GM12878 (cell line): ENCODE measurements at regions not wholly inside any gene's neighbourhood (a gene's known extent, or its start where the extent isn't known, plus 50 kb on each side); places are given as distances from the start of the nearest gene placed in this dataset.

Source experiments
- ATAC-seq: fragments of 200-7000 bp; cut with Tn5 transposase; 3 replicates; pipeline ENCODE4 v1.9.1; 2020; ENCODE audit warnings: mild to moderate bottlenecking, moderate library complexity
- BruUV-seq: library from RNA; stranded (reverse); fragments of 400-500 nt; replicated peaks from 2 replicates; lab custom pipeline; 2021; lab: Mats Ljungman, UMichigan
- CTCF ChIA-PET: fragments of 300-600 bp; sonication (Branson Sonifier 250); formaldehyde crosslinking; extraction: SDS; loops from one replicate; lab custom pipeline; 2021; ENCODE audit warnings: inconsistent platforms; lab: Yijun Ruan, JAX
- POLR2A ChIA-PET: fragments of 350-600 bp; formaldehyde crosslinking; extraction: SDS; loops from one replicate; lab custom pipeline; 2021; ENCODE audit warnings: inconsistent platforms; lab: Charles Lee
- RAD21 ChIA-PET: fragments of 300-600 bp; sonication (Branson Sonifier 250); formaldehyde crosslinking; loops from one replicate; lab custom pipeline; 2023; ENCODE audit warnings: antibody characterized with exemption; ENCODE audit not compliant: unreplicated experiment; lab: Charles Lee
- SMC1A ChIA-PET: fragments of 300-600 bp; sonication (Branson Sonifier 250); formaldehyde crosslinking; loops from one replicate; lab custom pipeline; 2023; ENCODE audit not compliant: unreplicated experiment, uncharacterized antibody; lab: Charles Lee
- DNase-seq: peaks from one replicate; pipeline ENCODE4 v3.0.0-alpha.2; 2011; ENCODE audit warnings: low read depth, low spot score
- FAIRE-seq: peaks from 3 replicates; lab custom pipeline; 2011; peaks lifted over from hg19 to GRCh38; lab: Jason Lieb, UNC
- H2AFZ ChIP-seq: 2 replicates; pipeline ENCODE4 v1.6.0; 2011; ENCODE audit warnings: low read depth, low read length, control low read depth; ENCODE audit not compliant: control insufficient read depth
- H3K27ac ChIP-seq: 2 replicates; pipeline ENCODE4 v1.5.1; 2011; ENCODE audit warnings: control low read depth; ENCODE audit not compliant: control insufficient read depth, insufficient read depth
- H3K27me3 ChIP-seq, 2 experiments: replicated peaks in 1 of 2; 2 replicates each; pipeline versions ENCODE4 v1.6.0 to v1.6.1; 2011; ENCODE audit warnings: low read length in 1 of 2; ENCODE audit not compliant: control insufficient read depth in 2 of 2, insufficient read depth in 2 of 2
- H3K36me3 ChIP-seq, 2 experiments: 2 replicates each; pipeline ENCODE4 v1.5.1; 2011; ENCODE audit warnings: low read length in 1 of 2; ENCODE audit not compliant: control insufficient read depth in 2 of 2, insufficient read depth in 2 of 2
- H3K4me1 ChIP-seq: 2 replicates; pipeline ENCODE4 v1.6.1; 2011; ENCODE audit warnings: mild to moderate bottlenecking, low read length, moderate library complexity, mixed read lengths; ENCODE audit not compliant: control insufficient read depth, insufficient read depth
- H3K4me2 ChIP-seq: 2 replicates; pipeline ENCODE4 v1.6.0; 2011; ENCODE audit warnings: control low read depth; ENCODE audit not compliant: control insufficient read depth, insufficient read depth
- H3K4me3 ChIP-seq: fragments of 200-600 bp; sonication (generic); 2 replicates; pipeline ENCODE4 v1.5.1; 2016
- H3K79me2 ChIP-seq: 2 replicates; pipeline ENCODE4 v1.6.0; 2011; ENCODE audit warnings: low read length; ENCODE audit not compliant: control insufficient read depth, insufficient read depth
- H3K9ac ChIP-seq: 2 replicates; pipeline ENCODE4 v1.8.0; 2011; ENCODE audit warnings: low read length, control low read depth, mixed read lengths; ENCODE audit not compliant: control insufficient read depth, insufficient read depth
- H3K9me3 ChIP-seq: replicated peaks from 3 replicates; pipeline ENCODE4 v1.5.1; 2011; ENCODE audit warnings: mild to moderate bottlenecking, low read length; ENCODE audit not compliant: control insufficient read depth, insufficient read depth
- H4K20me1 ChIP-seq: 2 replicates; pipeline ENCODE4 v1.6.0; 2011; ENCODE audit not compliant: control insufficient read depth, insufficient read depth
- ASH2L ChIP-seq: fragments of 300-600, 200-600 bp; sonication (generic); IDR thresholded peaks from 2 replicates; pipeline ENCODE4 v1.6.1; 2017; ENCODE audit warnings: low read depth, mild to moderate bottlenecking, borderline replicate concordance
- HCFC1 ChIP-seq: fragments of 150-350 bp; IDR thresholded peaks from 2 replicates; pipeline ENCODE4 v1.6.1; 2014; ENCODE audit warnings: low read length
- HDGF ChIP-seq: fragments of 450-650 bp; IDR thresholded peaks from 2 replicates; pipeline ENCODE4 v1.6.1; 2016; ENCODE audit warnings: antibody characterized with exemption
- KAT2A ChIP-seq: conservative IDR thresholded peaks from 2 replicates; pipeline ENCODE4 v1.6.1; 2011; ENCODE audit warnings: low read depth, low read length; ENCODE audit not compliant: control insufficient read depth
- NFYA ChIP-seq: IDR thresholded peaks from 2 replicates; pipeline ENCODE4 v1.6.1; 2011; ENCODE audit warnings: low read depth, mild to moderate bottlenecking, low read length, improper control_type of control experiment, borderline replicate concordance
- POLR2A ChIP-seq: IDR thresholded peaks from 2 replicates; pipeline ENCODE4 v1.6.1; 2011; ENCODE audit warnings: low read depth, mild to moderate bottlenecking, low read length
- POLR2AphosphoS2 ChIP-seq: IDR thresholded peaks from 2 replicates; pipeline ENCODE4 v1.6.1; 2011; ENCODE audit warnings: low read depth, mild to moderate bottlenecking, low read length, improper control_type of control experiment, moderate library complexity
- RAD21 ChIP-seq: IDR thresholded peaks from 2 replicates; pipeline ENCODE4 v1.6.1; 2011; ENCODE audit warnings: mild to moderate bottlenecking, low read depth, low read length, moderate library complexity; ENCODE audit not compliant: insufficient read depth
- WGBS: methylation state at CpG from one replicate; pipeline ENCODE4 v1.1.6; 2016; ENCODE audit warnings: low lambda C conversion rate; ENCODE audit not compliant: insufficient replicate concordance, insufficient coverage; ENCODE audit errors: missing lambda C conversion rate; 5-methylcytosine and 5-hydroxymethylcytosine counted together
- in situ Hi-C: fragments of 300-500 bp; cut with MboI; formaldehyde crosslinking; loops from 9 replicates; pipeline ENCODE4 v1.14.3; 2018; ENCODE audit warnings: mixed read lengths
- intact Hi-C: fragments of 100-400 bp; cut with micrococcal nuclease; formaldehyde crosslinking; loops from one replicate; pipeline ENCODE4 v1.14.2; 2022; ENCODE audit not compliant: unreplicated experiment
- TF ChIP-seq, protein P1 (sequence below): fragments of 450-650 bp; IDR thresholded peaks from 2 replicates; pipeline ENCODE4 v1.6.1; 2017; ENCODE audit warnings: mild to moderate bottlenecking
- TF ChIP-seq, protein P2 (sequence below): fragments of 450-650 bp; IDR thresholded peaks from 2 replicates; pipeline ENCODE4 v1.6.1; 2018; ENCODE audit warnings: borderline replicate concordance, mild to moderate bottlenecking; ENCODE audit not compliant: partially characterized antibody
- TF ChIP-seq, protein P3 (sequence below): fragments of 450-650 bp; IDR thresholded peaks from 2 replicates; pipeline ENCODE4 v1.6.1; 2017; ENCODE audit warnings: low read depth, mild to moderate bottlenecking, moderate library complexity

DNA sequence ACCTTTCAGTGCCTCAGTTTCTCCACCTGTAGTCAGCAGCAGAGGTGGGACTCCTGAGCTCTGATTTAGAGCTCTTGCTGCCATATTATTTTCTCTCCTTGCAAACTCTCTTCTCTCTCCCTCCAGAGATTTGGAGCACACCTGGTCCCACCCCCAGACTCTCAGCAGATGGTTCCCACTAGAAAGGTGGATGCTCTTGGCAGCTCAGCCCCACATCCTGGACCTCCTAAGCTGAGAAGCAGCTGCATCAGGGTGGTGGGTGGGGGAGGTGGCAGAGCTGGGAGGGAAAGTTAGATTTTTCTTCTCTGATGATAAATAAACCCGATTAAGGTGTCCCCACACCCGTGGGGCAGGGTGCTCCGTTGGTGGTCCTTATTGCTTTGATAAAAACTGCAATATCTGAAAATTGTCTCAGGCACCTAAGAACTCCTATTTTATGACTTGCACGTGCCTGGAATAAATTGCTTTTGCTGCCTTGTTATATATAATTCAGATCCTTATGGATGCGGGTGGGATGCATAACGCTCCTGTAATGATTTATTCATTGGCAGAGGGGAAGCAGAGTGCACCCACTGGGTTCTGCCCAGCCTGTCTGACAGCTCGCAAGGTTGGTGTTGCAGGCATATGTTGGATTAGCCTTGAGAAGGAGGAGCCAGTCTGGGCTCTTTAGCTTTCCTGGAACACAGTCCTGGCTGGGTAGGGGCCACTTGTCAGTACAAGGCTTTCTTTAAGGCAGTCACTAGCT lies 214.2 kb downstream of the SUDS3 start:
- Histone ChIP-seq H3K9ac (no peak overlapping the region), H3K4me3 (no peak overlapping the region), H2AFZ (no peak overlapping the region), H3K27me3 (no peaks in the 10 kb centered on the region), H3K4me1 (no peaks in the 10 kb centered on the region), H3K79me2 (no peaks in the 10 kb centered on the region), H3K9me3 (no peaks in the 10 kb centered on the region), H3K27ac (no peak overlapping the region), H3K4me2 (no peak overlapping the region), H4K20me1 (no peaks in the 10 kb centered on the region), H3K36me3 (no peaks in the 10 kb centered on the region)
- under 1% methylated on average over 7 of the region's 7 CpGs for WGBS
- SMC1A ChIA-PET, result no interaction called here
- RAD21 ChIA-PET, result no interaction called here
- in situ Hi-C loops, result no loop called here
- no peak for DNase-seq
- TF ChIP-seq KAT2A (no peak), RAD21 (no peak), NFYA (no peak), HDGF (no peak), POLR2A (no peak), HCFC1 (no peak), POLR2AphosphoS2 (no peak), ASH2L (no peak)
- TF ChIP-seq, protein P1, sequence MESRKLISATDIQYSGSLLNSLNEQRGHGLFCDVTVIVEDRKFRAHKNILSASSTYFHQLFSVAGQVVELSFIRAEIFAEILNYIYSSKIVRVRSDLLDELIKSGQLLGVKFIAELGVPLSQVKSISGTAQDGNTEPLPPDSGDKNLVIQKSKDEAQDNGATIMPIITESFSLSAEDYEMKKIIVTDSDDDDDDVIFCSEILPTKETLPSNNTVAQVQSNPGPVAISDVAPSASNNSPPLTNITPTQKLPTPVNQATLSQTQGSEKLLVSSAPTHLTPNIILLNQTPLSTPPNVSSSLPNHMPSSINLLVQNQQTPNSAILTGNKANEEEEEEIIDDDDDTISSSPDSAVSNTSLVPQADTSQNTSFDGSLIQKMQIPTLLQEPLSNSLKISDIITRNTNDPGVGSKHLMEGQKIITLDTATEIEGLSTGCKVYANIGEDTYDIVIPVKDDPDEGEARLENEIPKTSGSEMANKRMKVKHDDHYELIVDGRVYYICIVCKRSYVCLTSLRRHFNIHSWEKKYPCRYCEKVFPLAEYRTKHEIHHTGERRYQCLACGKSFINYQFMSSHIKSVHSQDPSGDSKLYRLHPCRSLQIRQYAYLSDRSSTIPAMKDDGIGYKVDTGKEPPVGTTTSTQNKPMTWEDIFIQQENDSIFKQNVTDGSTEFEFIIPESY, result no peak
- TF ChIP-seq, protein P2, sequence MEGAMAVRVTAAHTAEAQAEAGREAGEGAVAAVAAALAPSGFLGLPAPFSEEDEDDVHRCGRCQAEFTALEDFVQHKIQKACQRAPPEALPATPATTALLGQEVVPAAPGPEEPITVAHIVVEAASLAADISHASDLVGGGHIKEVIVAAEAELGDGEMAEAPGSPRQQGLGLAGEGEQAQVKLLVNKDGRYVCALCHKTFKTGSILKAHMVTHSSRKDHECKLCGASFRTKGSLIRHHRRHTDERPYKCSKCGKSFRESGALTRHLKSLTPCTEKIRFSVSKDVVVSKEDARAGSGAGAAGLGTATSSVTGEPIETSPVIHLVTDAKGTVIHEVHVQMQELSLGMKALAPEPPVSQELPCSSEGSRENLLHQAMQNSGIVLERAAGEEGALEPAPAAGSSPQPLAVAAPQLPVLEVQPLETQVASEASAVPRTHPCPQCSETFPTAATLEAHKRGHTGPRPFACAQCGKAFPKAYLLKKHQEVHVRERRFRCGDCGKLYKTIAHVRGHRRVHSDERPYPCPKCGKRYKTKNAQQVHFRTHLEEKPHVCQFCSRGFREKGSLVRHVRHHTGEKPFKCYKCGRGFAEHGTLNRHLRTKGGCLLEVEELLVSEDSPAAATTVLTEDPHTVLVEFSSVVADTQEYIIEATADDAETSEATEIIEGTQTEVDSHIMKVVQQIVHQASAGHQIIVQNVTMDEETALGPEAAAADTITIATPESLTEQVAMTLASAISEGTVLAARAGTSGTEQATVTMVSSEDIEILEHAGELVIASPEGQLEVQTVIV, result no peak
- TF ChIP-seq, protein P3, sequence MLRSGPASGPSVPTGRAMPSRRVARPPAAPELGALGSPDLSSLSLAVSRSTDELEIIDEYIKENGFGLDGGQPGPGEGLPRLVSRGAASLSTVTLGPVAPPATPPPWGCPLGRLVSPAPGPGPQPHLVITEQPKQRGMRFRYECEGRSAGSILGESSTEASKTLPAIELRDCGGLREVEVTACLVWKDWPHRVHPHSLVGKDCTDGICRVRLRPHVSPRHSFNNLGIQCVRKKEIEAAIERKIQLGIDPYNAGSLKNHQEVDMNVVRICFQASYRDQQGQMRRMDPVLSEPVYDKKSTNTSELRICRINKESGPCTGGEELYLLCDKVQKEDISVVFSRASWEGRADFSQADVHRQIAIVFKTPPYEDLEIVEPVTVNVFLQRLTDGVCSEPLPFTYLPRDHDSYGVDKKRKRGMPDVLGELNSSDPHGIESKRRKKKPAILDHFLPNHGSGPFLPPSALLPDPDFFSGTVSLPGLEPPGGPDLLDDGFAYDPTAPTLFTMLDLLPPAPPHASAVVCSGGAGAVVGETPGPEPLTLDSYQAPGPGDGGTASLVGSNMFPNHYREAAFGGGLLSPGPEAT, result no peak
- no TSS peak for BruUV-seq
- no peak for ATAC-seq
- CTCF ChIA-PET, result no interaction called here
- FAIRE-seq, result no peak
- POLR2A ChIA-PET, result no interaction called here
- intact Hi-C loops, result no loop called here
